KG1 (cell line): ENCODE measurements at regions not wholly inside any gene's neighbourhood (a gene's known extent, or its start where the extent isn't known, plus 50 kb on each side); places are given as distances from the start of the nearest gene placed in this dataset.
"Not testable (repeated sequence)": the region's sequence is repeated elsewhere in the genome, so short reads cannot be mapped to it uniquely, and the experiment has no call there.

ENCODE experiments used
- DNase-seq: peaks from one replicate; lab custom pipeline; 2025; lab: John Stamatoyannopoulos, UW

DNA sequence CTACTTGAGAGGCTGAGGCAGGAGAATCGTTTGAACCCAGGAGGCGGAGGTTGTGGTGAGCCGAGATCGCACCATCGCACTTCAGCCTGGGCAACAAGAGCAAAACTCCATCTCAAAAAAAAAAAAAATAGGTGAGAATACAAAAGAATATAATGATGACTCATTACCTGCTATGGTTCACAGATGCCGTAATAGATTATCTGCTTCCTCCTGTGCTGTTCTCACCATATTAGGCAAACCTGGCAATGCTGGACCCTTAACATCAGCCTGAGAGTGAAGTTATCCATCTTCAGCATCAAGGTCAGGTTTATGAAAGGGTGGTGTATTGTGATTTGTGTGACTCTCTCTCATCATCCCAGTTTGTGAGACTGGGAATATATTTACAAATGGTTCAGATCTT, 271.3 kb upstream of the CPHXL start:
- no peak for DNase-seq

- no peak for DNase-seq
Measured at GRCh38 chr16:76007645-76008044, 269.6 kb upstream of the CNTNAP4 start.

GRCh38 chr16:76023835-76024234, 253.4 kb upstream of the CNTNAP4 start:
- no peak for DNase-seq

DNA sequence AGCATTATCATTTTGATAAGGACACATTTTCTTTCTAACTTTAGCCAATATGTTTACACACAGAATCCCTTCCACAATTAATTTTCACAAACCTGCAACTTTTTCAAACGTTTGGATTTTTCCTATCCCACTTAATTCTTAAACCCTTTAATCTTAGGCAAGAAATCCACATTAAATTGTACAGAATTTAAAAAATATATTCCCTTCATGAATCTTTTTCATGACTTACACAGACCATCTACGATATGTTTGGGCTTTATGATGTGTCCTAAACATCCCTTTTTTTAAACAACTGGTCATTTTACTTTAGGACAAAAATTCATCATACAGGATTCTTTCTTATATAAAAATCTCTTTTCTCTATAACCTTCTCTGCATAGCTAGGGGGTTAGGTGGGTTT, 241.5 kb upstream of the CNTNAP4 start:
- DNase-seq: no peak

GRCh38 chr16:76038097-76038496, 239.1 kb upstream of the CNTNAP4 start:
- no peak for DNase-seq

GRCh38 chr16:76052725-76053124, 224.5 kb upstream of the CNTNAP4 start:
- no peak for DNase-seq

DNA sequence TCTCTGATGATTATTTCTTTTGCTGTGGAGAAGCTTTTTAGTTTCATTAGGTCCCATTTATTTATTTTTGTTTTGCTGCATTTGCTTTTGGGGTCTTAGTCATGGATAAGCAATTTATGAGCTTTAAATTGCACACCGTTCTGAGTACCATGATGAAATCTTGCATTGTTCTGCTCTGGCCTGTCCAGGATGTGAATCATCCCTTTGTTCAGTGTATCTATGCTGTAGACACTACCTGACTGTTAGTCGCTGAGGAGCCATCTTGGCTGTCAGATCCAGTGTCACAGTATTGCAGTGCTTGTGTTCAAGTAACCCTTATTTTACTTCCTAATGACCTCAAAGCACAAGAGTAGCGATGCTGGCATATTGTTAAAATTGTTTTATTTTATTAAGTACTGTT, 218.0 kb upstream of the CNTNAP4 start:
- no peak for DNase-seq

DNA sequence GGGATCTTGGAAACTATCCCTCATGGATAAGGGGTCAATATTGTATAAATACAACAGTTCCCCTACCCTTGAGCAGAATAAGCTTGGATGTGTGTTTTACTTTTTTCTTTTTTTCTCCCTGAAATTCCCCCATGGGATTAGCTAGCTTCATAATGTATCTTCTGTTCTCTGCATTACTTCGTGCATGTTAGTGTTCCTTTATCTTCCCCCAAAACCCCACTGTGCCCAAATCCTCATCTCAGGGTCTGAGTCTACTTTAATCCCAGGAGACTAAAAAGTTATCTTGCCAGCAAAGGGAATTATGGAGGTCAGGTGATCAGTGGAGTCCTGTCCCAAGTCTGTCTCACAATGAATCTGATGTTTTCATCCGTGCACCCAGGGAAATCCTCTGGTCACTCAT, 217.5 kb upstream of the CNTNAP4 start:
- no peak for DNase-seq

GRCh38 chr16:76071690-76072089, 205.5 kb upstream of the CNTNAP4 start:
- DNase-seq: no peak

- DNase-seq: no peak
Measured at GRCh38 chr16:76081967-76082366, 195.2 kb upstream of the CNTNAP4 start.

DNA sequence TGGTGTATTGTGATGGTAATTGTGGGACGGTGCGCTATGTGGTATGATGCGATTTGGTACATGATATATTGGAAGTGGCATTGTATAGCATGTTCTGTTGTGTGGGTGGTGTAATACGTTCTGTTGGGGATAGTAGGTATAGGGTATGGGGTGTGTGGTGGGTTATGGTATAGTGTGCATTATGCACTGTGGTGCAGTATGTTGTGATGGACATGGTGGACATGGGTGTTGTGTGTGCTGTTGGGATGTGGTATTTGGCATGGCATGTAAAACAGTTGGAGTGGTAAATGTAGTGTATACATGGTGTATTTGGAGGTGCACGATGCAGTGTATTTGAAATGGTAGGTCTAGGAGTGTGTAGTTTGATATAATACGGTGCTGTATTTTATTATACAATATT, 170.6 kb upstream of the CNTNAP4 start:
- no peak for DNase-seq

DNA sequence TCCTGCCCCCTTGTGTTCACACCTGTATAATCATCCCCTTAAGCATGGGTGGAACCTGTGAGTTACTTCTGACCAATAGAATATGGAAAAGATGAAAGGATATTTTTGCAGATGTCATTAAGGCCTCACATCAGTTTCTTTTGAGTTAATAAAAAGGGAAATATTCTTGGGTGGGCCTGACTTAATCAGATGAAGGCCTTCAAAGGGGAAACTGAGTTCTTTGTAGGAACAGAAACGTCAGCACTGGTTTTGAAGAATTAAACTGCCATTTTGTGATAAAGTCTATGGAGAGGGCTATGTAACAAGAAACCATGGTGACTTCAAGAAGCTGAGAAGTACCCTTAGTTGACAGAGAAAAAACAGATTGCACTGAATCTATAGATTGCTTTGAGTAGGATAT, 168.7 kb upstream of the CNTNAP4 start:
- DNase-seq: no peak

DNA sequence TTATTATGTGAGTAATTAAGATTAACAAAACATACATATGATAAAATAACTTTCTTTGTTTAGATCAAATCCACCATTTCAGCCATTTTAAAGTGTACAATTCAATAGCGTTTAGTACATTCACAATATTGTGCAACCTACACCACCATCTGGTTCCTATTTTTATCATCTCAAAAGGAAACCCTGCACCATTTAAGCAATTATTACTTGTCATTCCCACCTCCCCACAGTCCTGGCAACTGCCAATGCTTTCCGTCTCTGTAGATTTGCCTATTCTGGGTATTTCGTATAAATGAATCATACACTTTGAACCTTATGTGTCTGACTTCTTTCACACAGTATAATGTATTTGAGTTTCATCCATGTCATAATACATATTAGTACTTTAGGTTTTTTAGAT, 162.5 kb upstream of the CNTNAP4 start:
- no peak for DNase-seq

DNA sequence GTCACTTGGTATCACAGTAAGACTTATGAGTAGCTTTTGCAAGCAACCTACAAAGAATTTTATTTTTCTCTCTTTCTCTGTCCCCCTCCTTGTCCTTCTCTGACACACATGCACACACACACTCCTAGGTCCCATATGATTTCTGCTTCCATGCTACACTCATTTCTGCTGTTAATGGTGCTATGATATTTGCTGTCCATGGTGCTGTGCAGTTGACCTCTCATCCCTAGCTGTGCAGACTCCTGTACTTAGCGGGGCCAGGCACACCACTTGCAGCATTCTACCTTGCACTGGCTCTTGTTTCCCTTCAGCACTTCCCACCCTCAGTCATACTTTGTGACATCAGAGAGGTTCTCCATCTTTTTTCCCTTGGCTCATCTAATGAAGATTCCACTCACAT, 158.9 kb upstream of the CNTNAP4 start:
- no peak for DNase-seq

- DNase-seq: no peak
Measured at GRCh38 chr16:76121636-76122035, 155.6 kb upstream of the CNTNAP4 start.

- no peak for DNase-seq
Measured at GRCh38 chr16:76123966-76124365, 153.2 kb upstream of the CNTNAP4 start.

DNA sequence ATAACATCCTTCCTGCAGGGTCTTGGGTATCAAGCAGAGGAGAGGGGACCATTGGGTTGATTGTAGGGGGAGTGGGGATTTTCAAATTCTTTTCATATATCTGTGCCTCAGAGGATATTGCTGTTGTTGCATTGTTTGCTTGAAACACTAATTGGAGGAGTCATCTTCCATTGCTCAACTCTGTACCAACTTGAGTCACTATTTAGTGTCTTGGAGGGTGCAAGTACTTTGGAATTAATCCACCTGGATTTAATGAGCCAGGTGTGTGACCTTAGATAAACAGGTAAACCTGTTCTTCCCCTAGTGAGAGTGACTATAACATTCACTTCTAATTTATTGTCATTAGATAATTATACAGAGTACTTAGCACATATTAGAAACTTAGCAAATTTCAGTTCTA, 151.3 kb upstream of the CNTNAP4 start:
- DNase-seq: no peak

- not testable (repeated sequence) for DNase-seq
Measured at GRCh38 chr16:76138056-76138455, 139.1 kb upstream of the CNTNAP4 start.

- no peak for DNase-seq
Measured at GRCh38 chr16:76157629-76158028, 119.6 kb upstream of the CNTNAP4 start.

DNA sequence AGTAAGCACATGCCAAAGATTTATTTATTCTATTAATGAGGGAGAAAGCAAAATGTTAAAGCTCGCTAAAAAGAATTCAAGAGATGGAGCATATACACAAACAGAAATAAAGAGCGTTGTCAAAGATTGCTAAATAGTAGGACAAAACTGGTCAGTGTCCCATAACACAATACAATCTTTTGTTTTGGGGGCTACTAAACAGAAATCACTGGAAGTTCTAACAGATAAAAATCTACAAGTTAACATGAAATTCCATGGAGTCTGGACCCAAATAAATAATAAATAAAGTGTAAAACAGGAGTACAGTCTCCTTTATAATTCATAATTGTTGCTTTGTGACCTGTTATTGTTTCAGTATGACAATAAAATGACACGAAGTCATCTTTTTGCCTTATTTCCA, 115.2 kb upstream of the CNTNAP4 start:
- no peak for DNase-seq

GRCh38 chr16:76164970-76165558, 112.1 kb upstream of the CNTNAP4 start:
- DNase-seq: no peak

DNA sequence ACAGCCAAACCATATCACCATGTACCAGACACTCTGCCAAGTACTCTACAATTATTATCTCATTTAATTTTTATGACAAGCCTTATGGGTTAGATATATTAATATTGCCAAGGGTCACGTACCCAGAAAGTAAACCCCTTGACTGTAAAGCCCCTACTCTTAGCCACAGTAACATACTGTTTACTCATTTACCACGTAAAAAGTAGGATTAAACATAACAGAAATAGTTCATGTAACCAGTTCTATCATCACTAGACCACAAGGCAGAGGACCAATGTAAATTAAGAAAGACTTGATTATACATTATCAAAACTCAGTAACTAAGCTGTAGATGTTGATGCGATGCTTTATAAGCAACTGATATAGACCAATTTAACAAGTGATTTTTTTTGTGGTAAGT, 101.5 kb upstream of the CNTNAP4 start:
- DNase-seq: no peak

- DNase-seq: no peak
Measured at GRCh38 chr16:76176153-76176552, 101.0 kb upstream of the CNTNAP4 start.

- DNase-seq: no peak
Measured at GRCh38 chr16:76176616-76177015, 100.6 kb upstream of the CNTNAP4 start.
